Smooth muscle cell (in vitro differentiated cells): ENCODE measurements at regions not wholly inside any gene's neighbourhood (a gene's known extent, or its start where the extent isn't known, plus 50 kb on each side); places are given as distances from the start of the nearest gene placed in this dataset.
"Not testable (repeated sequence)": the region's sequence is repeated elsewhere in the genome, so short reads cannot be mapped to it uniquely, and the experiment has no call there.

Experiments
- DNase-seq: peaks from one replicate; lab custom pipeline; 2025; ENCODE audit not compliant: unreplicated experiment; lab: John Stamatoyannopoulos, UW
- H2AFZ ChIP-seq: fragments of 200-600 bp; sonication (generic); 2 replicates; pipeline ENCODE4 v1.6.0; 2016; ENCODE audit warnings: antibody characterized with exemption, low read depth, mild to moderate bottlenecking
- H3F3A ChIP-seq: fragments of 200-600 bp; sonication (generic); 2 replicates; pipeline ENCODE4 v1.6.0; 2017; ENCODE audit warnings: antibody characterized with exemption, low read depth
- H3K27ac ChIP-seq: fragments of 200-600 bp; sonication (generic); 2 replicates; pipeline ENCODE4 v1.5.1; 2016; ENCODE audit warnings: low read depth, mild to moderate bottlenecking
- H3K27me3 ChIP-seq: fragments of 200-600 bp; sonication (generic); 2 replicates; pipeline ENCODE4 v1.6.1; 2016; ENCODE audit warnings: low read depth, mild to moderate bottlenecking
- H3K36me3 ChIP-seq: fragments of 200-600 bp; sonication (generic); 2 replicates; pipeline ENCODE4 v1.5.1; 2016; ENCODE audit warnings: low read depth
- H3K4me1 ChIP-seq: fragments of 200-600 bp; sonication (generic); 2 replicates; pipeline ENCODE4 v1.5.1; 2016; ENCODE audit warnings: low read depth
- H3K4me2 ChIP-seq: fragments of 200-600 bp; sonication (generic); 2 replicates; pipeline ENCODE4 v1.6.0; 2016; ENCODE audit warnings: mild to moderate bottlenecking
- H3K4me3 ChIP-seq: fragments of 200-600 bp; sonication (generic); 2 replicates; pipeline ENCODE4 v1.5.1; 2016; ENCODE audit warnings: mild to moderate bottlenecking
- H3K79me2 ChIP-seq: fragments of 200-600 bp; sonication (generic); 2 replicates; pipeline ENCODE4 v1.6.0; 2016; ENCODE audit warnings: low read depth, mild to moderate bottlenecking
- H3K9ac ChIP-seq: fragments of 200-600 bp; sonication (generic); 2 replicates; pipeline ENCODE4 v1.6.0; 2016; ENCODE audit warnings: low read depth
- H3K9me3 ChIP-seq: fragments of 200-600 bp; sonication (generic); replicated peaks from 2 replicates; pipeline ENCODE4 v1.5.1; 2016; ENCODE audit warnings: low read depth
- H4K20me1 ChIP-seq: fragments of 200-600 bp; sonication (generic); 2 replicates; pipeline ENCODE4 v1.6.0; 2016; ENCODE audit warnings: low read depth
- WGBS: methylation state at CpG from one replicate; pipeline ENCODE4 v1.1.7; 2016; ENCODE audit warnings: low lambda C conversion rate; 5-methylcytosine and 5-hydroxymethylcytosine counted together
- TF ChIP-seq, protein P1 (sequence below): fragments of 200-600 bp; sonication (generic); IDR thresholded peaks from 2 replicates; pipeline ENCODE4 v1.5.1; 2017; ENCODE audit warnings: borderline replicate concordance, mild to moderate bottlenecking, antibody characterized with exemption; ENCODE audit not compliant: insufficient read depth, poor library complexity, severe bottlenecking

DNA sequence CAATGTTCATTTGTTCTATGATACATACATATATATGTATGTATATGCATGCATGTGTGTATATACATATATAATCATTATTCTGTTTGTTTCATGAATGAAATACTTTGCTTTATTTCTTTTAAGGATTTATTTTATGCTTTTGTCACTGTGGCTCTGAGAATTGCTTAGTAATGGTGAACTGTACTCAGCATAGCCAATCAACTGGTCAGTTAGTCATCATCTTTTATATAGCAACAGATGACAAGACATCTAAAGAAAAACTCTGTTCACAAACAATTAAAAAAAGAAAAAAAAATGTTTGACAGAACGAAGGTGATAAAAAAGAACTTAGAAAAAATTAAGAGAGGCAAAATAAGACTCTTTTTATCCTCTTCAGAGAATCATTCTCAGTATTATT, 1440.3 kb downstream of the PCDH9 start:
- no peaks in the 10 kb centered on the region for H3K4me1 ChIP-seq
- H3F3A ChIP-seq = no peaks in the 10 kb centered on the region
- no peaks in the 10 kb centered on the region for H3K27me3 ChIP-seq
- H3K36me3 ChIP-seq = no peaks in the 10 kb centered on the region
- 71% methylated on average over 1 of the region's 1 CpG for WGBS
- no peak overlapping the region for H3K4me2 ChIP-seq
- H3K9me3 ChIP-seq = no peaks in the 10 kb centered on the region
- TF ChIP-seq, protein P1, sequence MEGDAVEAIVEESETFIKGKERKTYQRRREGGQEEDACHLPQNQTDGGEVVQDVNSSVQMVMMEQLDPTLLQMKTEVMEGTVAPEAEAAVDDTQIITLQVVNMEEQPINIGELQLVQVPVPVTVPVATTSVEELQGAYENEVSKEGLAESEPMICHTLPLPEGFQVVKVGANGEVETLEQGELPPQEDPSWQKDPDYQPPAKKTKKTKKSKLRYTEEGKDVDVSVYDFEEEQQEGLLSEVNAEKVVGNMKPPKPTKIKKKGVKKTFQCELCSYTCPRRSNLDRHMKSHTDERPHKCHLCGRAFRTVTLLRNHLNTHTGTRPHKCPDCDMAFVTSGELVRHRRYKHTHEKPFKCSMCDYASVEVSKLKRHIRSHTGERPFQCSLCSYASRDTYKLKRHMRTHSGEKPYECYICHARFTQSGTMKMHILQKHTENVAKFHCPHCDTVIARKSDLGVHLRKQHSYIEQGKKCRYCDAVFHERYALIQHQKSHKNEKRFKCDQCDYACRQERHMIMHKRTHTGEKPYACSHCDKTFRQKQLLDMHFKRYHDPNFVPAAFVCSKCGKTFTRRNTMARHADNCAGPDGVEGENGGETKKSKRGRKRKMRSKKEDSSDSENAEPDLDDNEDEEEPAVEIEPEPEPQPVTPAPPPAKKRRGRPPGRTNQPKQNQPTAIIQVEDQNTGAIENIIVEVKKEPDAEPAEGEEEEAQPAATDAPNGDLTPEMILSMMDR = no peak
- no peak for DNase-seq
- no peak overlapping the region for H3K27ac ChIP-seq
- no peak overlapping the region for H3K9ac ChIP-seq
- no peak overlapping the region for H3K4me3 ChIP-seq
- H2AFZ ChIP-seq = no peak overlapping the region
- no peaks in the 10 kb centered on the region for H3K79me2 ChIP-seq
- no peaks in the 10 kb centered on the region for H4K20me1 ChIP-seq

DNA sequence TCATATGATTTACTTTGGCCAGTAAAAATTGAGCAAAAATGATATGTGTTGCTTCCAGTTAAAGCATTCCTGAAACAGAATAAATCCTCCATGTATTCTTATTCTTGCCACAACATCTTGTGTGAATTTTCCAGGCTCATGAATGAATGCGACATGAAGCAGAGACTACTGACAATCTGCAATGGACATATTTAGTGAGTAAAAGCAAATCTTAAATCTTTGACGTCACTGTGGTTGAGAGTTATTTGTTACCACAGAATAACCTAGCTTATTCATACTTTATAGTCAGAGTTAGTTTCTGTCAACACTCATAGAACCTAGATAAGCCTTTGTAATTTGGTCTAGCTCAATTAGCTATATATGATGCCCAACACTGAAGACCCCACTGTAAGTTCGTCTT, 1443.1 kb downstream of the PCDH9 start:
- Histone ChIP-seq H3K36me3 (no peaks in the 10 kb centered on the region), H3K9ac (no peak overlapping the region), H4K20me1 (no peaks in the 10 kb centered on the region), H2AFZ (no peak overlapping the region), H3K4me1 (no peaks in the 10 kb centered on the region), H3K4me3 (no peak overlapping the region), H3K79me2 (no peaks in the 10 kb centered on the region), H3K27me3 (no peaks in the 10 kb centered on the region), H3K27ac (no peak overlapping the region), H3K4me2 (no peak overlapping the region), H3F3A (no peaks in the 10 kb centered on the region), H3K9me3 (no peaks in the 10 kb centered on the region)
- 76% methylated on average over 3 of the region's 3 CpGs for WGBS
- no peak for DNase-seq
- TF ChIP-seq, protein P1 = no peak

DNA sequence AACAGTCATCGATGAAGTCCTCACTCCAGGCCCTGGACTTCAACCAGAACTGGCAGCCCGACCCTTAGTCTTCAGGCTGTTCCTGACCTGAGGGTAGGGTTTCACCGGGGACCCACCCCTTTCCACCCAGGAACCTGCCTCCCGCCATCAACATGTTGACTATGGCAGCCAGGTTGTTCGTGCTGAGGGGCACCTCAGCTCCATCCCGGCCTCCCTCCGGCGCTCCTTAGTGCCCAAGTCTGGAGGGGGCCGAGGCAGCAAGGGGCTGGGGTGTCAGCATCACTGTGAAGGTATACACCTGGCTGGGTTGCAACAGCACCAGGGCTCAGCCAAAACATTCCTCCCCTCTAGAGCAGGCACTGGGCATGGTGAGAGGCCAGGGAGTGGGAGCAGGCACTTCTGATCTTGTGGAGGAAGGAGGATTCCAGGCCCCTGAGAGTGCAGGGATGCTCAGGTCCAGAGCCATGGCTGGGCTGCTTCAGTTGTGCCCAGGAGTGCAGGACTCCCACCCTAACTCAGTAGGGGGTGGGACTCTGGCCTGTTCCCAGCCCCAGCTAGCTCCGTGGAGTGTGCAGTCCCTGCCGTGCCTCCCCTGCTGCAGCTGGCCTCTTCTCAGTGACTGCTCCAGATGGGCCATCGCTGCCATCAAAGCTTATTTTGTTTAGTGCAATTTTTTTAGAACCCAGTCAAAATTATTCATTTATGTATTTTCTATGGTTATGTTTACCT, 1445.9 kb downstream of the PCDH9 start:
- no peak overlapping the region for H3K9ac ChIP-seq
- H3F3A ChIP-seq = no peaks in the 10 kb centered on the region
- no peak overlapping the region for H3K4me2 ChIP-seq
- no peaks in the 10 kb centered on the region for H3K36me3 ChIP-seq
- H3K4me1 ChIP-seq = no peaks in the 10 kb centered on the region
- no peak overlapping the region for H2AFZ ChIP-seq
- H3K9me3 ChIP-seq = no peaks in the 10 kb centered on the region
- WGBS = 84% methylated on average over 12 of the region's 12 CpGs
- H3K79me2 ChIP-seq = no peaks in the 10 kb centered on the region
- no peaks in the 10 kb centered on the region for H4K20me1 ChIP-seq
- no peaks in the 10 kb centered on the region for H3K27me3 ChIP-seq
- TF ChIP-seq, protein P1 = no peak
- DNase-seq = no peak
- H3K4me3 ChIP-seq = no peak overlapping the region
- no peak overlapping the region for H3K27ac ChIP-seq

DNA sequence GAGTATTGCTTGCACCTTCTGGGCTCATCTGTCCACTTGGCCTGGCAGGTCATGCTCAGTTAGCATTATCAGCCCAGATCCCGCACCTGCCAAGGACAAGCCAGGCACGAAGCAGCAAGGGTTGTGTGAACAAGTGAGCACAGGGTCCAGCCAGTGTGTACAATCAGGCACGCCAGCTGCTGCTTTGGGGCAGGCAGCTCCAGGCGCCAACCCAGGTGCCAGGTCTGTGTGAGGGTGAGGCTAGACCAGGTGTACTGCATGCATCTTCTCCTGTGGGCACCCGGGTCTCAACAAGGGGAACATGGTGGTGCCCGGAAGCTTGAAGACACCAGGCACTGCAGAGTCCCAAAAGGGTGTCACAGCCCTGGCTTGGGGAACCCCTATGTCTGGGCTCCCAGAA, 1446.8 kb downstream of the PCDH9 start:
- 94% methylated on average over 6 of the region's 6 CpGs for WGBS
- H3K36me3 ChIP-seq = no peaks in the 10 kb centered on the region
- no peaks in the 10 kb centered on the region for H3K27me3 ChIP-seq
- H4K20me1 ChIP-seq = no peaks in the 10 kb centered on the region
- H2AFZ ChIP-seq = no peak overlapping the region
- H3K4me2 ChIP-seq = no peak overlapping the region
- DNase-seq = no peak
- H3K4me1 ChIP-seq = no peaks in the 10 kb centered on the region
- H3K9ac ChIP-seq = no peak overlapping the region
- H3F3A ChIP-seq = no peaks in the 10 kb centered on the region
- no peaks in the 10 kb centered on the region for H3K79me2 ChIP-seq
- TF ChIP-seq, protein P1 = no peak
- no peak overlapping the region for H3K27ac ChIP-seq
- H3K9me3 ChIP-seq = no peaks in the 10 kb centered on the region
- H3K4me3 ChIP-seq = no peak overlapping the region

DNA sequence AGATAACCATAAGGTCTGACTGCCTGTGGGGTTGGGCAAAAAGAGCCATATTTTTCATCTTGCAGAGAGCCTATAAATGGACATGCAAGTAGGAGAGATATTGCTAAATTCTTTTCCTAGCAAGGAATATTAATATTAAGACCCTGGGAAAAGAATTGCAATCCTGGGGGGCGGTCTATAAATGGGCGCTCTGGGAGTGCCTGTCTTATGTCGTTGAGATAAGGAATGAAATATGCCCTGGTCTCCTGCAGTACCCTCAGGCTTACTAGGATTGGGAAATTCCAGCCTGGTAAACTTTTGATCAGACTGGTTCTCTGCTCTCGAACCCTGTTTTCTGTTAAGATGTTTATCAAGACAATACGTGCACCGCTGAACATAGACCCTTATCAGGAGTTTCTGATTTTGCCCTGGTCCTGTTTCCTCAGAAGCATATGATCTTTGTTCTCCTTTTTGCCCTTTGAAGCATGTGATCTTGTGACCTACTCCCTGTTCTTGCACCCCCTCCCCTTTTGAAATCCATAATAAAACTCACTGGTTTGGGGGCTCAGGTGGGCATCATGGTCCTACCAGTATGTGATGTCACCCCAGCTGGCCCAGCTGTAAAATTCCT, 1458.3 kb downstream of the PCDH9 start:
- H3K4me1 ChIP-seq, H4K20me1 ChIP-seq, H2AFZ ChIP-seq, H3F3A ChIP-seq, H3K9me3 ChIP-seq, H3K9ac ChIP-seq, H3K27ac ChIP-seq, H3K4me2 ChIP-seq, DNase-seq, H3K36me3 ChIP-seq, H3K79me2 ChIP-seq, H3K27me3 ChIP-seq, H3K4me3 ChIP-seq: not testable (repeated sequence)
- WGBS = 81% methylated on average over 6 of the region's 6 CpGs
